ENCODE measurements at regions not wholly inside any gene's neighbourhood (a gene's known extent, or its start where the extent isn't known, plus 50 kb on each side); places are given as distances from the start of the nearest gene placed in this dataset.
"Not testable (repeated sequence)": the region's sequence is repeated elsewhere in the genome, so short reads cannot be mapped to it uniquely, and the experiment has no call there.

DNA sequence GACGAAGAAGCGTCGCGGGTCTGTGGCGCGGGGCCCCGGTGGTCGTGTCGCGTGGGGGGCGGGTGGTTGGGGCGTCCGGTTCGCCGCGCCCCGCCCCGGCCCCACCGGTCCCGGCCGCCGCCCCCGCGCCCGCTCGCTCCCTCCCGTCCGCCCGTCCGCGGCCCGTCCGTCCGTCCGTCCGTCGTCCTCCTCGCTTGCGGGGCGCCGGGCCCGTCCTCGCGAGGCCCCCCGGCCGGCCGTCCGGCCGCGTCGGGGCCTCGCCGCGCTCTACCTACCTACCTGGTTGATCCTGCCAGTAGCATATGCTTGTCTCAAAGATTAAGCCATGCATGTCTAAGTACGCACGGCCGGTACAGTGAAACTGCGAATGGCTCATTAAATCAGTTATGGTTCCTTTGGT, 1533.5 kb upstream of the TPTE start:
- not testable (repeated sequence) for DNase-seq

GRCh38 chr21:8988696-8989095, 1532.7 kb upstream of the TPTE start:
- DNase-seq: no peak

- DNase-seq: no peak
These were observed 1532.1 kb upstream of the TPTE start for GRCh38 chr21:8989261-8989711.

DNA sequence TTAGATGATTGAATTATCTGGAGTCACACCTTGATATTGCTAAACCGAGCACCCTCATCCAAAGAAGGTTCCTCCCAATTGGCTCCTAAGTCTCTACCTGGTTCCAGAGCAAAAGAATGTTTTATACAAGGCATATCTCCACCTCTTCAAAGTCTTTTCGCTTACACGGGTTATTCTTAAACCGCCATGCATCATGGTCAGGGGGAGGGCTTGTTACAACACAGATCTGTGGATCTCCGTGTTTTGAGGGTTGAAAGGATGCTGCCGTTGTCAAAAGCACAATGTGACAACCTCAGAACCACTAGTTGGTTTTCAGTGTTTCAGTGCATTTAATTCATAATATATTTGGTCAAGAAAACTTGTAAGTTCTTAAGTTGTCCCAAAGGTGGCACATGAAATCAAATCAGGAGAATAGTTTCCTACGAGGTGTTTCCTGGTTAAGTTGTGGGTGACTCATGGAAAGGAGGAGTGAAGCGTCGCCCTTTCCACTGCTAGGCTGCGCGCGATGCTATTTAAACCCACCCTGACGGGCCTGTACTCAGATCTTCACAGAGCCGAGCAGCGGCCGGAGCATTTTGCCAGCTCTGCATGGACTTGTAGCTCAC, 1531.6 kb upstream of the TPTE start:
- DNase-seq: no peak

DNA sequence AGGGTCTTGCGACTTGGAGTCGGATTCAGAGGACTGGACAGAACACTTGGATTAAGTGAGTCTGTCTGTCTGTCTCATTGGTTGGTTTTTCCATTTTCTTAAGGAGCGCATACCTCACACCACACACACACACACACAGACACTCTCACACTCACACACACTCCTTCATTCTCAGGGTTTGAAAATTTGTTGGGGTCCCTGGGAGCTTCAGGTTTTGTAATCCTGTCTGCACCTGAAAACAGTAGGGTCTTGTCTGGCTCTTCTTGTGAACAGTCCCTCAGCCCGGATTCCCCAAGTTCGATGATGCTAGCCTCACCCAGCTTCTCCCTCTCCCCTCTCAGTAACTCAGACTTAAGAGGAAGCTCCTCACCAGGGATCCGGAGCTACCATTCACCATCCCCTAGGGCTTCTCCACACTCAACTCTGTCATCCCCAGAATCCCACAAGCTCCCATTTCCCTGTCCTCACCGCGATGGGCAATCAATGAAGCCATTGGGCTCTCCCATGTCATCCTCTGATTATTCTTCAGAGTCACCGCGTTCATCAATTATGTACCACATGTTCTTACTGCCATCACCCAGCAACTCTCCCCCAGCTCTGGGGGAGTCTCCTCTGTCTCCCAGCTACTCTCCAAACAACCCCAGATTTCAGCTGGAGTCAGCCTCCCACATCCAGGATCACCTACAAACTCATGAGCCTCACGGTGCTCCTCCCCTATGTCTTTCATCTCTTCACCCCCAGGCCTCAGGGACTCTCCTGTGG, 1530.9 kb upstream of the TPTE start:
- no peak for DNase-seq

DNA sequence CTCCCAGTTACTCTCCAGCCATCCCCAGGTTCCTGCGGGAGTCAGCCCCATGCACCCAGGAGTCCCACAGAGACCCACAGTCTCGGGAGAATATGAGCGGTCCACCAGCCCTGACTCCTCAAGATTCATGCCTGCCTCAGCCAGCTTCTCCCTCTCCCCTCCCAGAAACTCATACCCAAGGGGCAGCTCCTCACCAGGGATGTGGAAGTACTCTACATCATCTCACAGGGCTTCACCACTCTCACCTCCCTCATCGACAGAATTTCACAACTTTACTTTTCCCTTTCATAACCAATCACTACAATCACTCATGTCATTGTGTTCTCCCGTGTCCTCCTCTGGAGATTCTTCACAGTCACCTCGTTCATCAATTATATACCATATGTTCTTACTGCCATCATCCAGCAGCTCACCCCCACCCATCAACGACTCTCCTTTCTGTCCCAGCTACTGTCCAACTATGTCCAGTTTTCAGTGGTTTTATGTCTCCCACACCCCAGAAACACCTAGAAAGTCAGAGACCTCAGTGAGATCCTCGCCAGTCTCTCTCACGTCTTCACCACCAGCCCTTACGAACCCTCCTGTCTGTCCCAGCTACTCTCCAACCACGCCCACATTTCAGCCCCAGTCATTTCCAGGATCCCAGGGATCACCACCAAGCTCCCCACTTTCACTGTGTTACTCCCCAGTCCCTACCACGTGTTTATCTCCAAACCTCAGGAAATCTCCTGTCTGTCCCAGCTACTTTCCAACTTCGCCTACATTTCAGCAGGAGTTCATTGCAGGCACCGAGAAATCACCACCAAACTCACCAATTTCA, 1530.1 kb upstream of the TPTE start:
- no peak for DNase-seq

DNA sequence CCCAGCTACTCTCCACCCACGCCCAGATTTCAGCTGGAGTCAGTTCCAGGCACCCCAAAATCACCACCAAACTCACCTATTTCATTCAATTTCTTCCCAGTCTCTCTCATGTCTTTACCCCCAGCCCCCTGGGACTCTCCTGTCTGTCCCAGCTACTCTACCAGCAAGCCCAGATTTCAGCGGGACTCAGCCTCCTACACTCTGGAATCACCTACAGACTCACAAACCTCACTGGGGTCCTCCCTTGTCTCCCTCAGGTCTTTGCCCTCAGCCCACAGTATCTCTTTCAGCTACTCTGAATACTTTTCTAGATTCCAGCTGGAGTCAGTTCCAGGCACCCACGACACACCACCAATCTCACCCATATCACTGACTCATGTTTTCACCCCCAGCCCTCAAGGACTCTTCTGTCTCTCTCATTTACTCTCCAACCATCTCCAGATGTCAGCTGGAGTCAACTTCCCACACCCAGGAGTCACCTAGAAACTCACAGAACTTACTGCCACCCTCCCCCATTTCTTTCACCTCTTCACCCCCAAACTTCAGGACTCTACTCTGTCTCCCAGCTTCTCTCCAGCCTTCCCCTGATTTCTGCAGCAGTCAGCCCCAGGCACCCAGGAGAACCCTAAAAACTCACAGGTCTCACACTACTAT, 1529.3 kb upstream of the TPTE start:
- no peak for DNase-seq

- DNase-seq: no peak
These were observed 1528.6 kb upstream of the TPTE start for GRCh38 chr21:8992731-8993174.

DNA sequence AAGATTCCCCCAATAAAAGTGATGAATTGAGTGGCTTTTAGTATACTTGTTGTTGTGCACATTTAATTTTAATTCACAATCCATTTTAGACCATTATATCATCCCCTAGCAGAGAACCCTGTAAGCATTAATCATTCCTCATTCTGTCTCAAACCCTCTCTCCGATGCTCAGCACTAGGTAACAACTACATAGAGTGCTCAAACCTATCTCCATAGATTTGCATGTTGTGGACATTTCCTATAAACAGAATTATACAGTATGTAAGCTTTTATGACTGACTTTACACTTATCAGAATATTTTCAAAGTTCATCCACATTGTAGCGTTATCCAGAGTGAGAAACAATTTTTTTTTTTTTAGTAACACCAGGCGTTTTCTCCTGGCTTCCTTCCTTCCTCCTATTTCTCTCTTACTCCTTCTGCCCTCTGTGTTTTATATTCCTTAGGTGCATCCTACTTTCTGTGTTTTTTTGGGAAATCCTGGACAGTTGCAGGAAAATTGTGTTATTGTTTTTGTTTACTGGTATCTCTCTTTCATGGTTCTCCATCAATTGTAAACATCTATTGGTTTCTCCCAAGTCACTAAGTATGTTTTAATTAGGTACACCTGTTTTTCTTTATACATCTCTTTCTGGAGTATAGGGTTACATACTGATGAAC, 1528.0 kb upstream of the TPTE start:
- no peak for DNase-seq

DNA sequence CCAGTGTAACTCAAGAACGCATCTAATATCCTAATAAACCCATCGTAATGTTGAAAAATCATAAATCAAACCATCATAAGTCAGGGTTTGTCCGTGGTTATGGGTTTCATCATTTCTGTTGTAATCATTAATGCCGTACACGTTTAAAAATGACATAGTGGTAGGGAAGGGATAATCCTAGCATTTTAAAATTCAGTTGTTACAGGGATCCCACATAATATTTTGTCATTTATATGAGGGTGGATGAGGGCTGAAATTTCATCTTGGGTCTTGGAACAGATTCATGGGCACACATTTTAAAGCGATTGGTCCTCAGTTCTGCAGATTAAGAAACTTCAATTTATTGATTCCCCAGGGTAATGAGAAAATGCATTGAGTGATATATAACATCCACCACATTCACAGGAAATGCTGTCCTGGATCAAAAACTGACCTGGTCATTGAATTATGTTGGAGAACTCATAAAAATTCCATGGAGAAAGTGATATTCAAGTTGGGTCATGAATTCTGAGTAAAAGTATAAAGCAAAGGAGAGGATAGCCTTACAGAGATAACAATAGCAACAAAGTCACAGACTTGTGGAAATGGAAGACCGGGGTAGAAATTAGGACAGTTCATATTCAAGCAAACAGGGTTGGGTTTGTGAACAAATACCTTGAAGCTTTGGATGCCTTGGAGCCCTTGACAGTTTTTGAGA, 1527.3 kb upstream of the TPTE start:
- no peak for DNase-seq

- no peak for DNase-seq
These were observed 1526.5 kb upstream of the TPTE start for GRCh38 chr21:8994640-8995511.

DNA sequence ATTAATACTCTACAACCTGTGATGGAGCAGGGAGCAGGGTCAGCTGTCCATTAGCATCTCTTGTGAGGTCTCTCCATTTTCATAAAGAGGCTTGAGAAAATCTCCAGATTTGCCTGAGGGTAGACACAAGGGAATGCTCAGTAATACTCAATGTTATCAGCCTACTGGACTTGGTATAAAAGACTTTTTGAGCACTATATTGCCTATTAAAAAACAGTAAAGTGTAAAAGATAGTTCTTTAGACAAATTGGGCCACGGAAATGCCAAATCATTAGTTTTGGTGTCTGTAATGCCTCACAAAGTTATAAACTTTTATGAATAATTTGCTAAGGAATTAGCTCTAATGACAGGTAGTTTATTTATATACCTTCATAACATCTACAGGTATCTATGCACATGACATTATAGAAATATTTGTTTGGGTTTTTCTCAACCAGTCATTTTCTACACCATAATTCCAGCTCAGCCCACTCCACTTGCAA, 1524.9 kb upstream of the TPTE start:
- DNase-seq: not testable (repeated sequence)

DNA sequence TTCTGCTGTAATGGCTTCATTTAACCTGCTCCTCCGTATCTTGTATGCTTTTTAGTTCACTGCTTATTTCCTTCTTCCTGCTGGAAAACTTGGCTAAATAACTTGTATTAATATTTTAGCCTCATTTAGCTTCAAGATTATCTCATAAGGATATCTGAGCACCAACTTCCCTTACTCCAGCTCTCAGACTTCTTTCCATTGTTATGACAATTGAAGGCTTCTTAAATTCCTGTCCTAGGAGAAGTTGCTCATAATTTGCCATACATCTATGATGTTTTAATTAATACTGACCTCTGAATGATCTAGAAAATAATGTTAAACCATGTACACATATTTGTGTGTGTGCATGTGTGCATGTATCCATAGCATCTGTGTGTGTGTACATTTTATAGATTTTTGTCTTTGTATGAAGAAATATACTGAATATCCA, 1524.4 kb upstream of the TPTE start:
- DNase-seq: no peak

- DNase-seq: not testable (repeated sequence)
These were observed 1523.7 kb upstream of the TPTE start for GRCh38 chr21:8997443-8998390.

- not testable (repeated sequence) for DNase-seq
These were observed 1522.9 kb upstream of the TPTE start for GRCh38 chr21:8998480-8998879.

DNA sequence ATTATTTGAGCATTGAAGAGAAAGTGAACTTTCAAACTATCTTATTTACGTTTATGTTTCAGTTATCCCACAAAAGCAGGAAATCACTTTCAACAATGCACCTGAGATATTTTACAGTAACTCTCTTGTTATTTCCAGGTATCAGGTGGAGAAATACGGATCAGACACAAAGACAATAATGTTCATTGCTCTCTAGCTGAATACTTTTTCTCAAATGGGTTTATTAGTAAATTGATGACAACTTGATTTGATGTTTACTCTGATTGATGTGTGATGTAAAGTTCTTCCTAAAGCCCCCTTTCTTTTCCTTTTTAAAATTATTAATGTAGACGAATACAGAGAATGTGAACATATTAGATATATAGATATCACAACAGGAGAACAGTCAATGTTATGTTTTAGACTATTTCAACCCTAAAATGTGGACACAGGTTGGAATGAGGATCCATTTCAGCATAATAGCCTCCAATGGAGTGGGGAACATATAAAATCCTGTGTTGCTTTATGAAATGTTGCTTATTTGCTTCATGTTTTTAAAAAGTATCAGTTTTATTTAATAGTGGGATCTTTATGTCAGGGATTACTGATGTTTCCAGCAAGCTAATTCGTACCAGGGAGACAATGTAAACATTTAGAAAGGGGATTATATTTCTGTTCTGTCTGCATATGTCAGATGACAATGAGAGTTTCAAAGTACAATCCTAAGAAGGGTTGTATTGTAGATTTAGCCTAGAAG, 1522.3 kb upstream of the TPTE start:
- no peak for DNase-seq

DNA sequence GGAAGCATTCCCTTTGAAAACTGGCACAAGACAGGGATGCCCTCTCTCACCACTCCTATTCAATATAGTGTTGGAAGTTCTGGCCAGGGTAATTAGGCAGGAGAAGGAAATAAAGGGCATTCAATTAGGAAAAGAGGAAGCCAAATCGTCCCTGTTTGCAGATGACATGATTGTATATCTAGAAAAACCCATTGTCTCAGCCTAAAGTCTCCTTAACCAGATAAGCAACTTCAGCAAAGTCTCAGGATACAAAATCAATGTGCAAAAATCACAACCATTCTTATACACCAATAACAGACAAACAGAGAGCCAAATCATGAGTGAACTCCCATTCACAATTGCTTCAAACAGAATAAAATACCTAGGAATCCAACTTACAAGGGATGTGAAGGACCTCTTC, 1521.3 kb upstream of the TPTE start:
- DNase-seq: not testable (repeated sequence)

DNA sequence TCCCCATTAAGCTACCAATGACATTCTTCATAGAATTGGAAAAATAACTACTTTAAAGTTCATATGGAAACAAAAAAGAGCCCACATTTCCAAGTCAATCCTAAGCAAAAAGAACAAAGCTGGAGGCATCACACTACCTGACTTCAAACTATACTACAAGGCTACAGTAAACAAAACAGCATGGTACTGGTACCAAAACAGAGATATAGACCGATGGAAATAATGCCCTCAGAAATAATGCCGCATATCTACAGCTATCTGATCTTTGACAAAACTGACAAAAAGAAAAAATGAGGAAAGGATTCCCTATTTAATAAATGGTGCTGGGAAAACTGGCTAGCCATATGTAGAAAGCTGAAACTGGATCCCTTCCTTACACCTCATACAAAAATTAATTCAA, 1520.7 kb upstream of the TPTE start:
- not testable (repeated sequence) for DNase-seq
